ENCODE measurements at regions not wholly inside any gene's neighbourhood (a gene's known extent, or its start where the extent isn't known, plus 50 kb on each side); places are given as distances from the start of the nearest gene placed in this dataset.
A peak's percentile ranks its signal among the peaks of the same experiment; 100 is the strongest.
"Not testable (repeated sequence)": the region's sequence is repeated elsewhere in the genome, so short reads cannot be mapped to it uniquely, and the experiment has no call there.

- peak in 1 of 2 experiments; percentile 64 for DNase-seq
Observed at GRCh38 chr15:31488437-31489204, 162.0 kb downstream of the KLF13 start.

- no peak for DNase-seq
Observed at GRCh38 chr15:31489281-31489680, 162.6 kb downstream of the KLF13 start.

GRCh38 chr15:31489801-31490646 is 163.4 kb downstream of the KLF13 start:
- DNase-seq: peak; percentile 54 to 55

- DNase-seq: no peak
Observed at GRCh38 chr15:31494786-31495185, 168.2 kb downstream of the KLF13 start.

- no peak for DNase-seq
Observed at GRCh38 chr15:31495281-31495680, 168.6 kb downstream of the KLF13 start.

- DNase-seq: no peak
Observed at GRCh38 chr15:31497838-31498237, 171.2 kb downstream of the KLF13 start.

- no peak for DNase-seq
Observed at GRCh38 chr15:31498329-31498728, 171.7 kb downstream of the KLF13 start.

- DNase-seq: no peak
Observed at GRCh38 chr15:31498756-31499155, 172.1 kb downstream of the KLF13 start.

GRCh38 chr15:31499236-31499952 is 172.8 kb downstream of the KLF13 start:
- no peak for DNase-seq

GRCh38 chr15:31499953-31500765 is 173.5 kb downstream of the KLF13 start:
- DNase-seq: no peak

- DNase-seq: no peak
Observed at GRCh38 chr15:31500766-31501449, 174.3 kb downstream of the KLF13 start.

GRCh38 chr15:31501536-31502157 is 175.0 kb downstream of the KLF13 start:
- DNase-seq: no peak

- no peak for DNase-seq
Observed at GRCh38 chr15:31502541-31503229, 176.1 kb downstream of the KLF13 start.

- DNase-seq: no peak
Observed at GRCh38 chr15:31503256-31503655, 176.6 kb downstream of the KLF13 start.

- DNase-seq: no peak
Observed at GRCh38 chr15:31503758-31504461, 177.3 kb downstream of the KLF13 start.

- DNase-seq: no peak
Observed at GRCh38 chr15:31504462-31504839, 177.8 kb downstream of the KLF13 start.

GRCh38 chr15:31507573-31507972 is 180.9 kb downstream of the KLF13 start:
- DNase-seq: not testable (repeated sequence)

GRCh38 chr15:31508656-31509055 is 182.0 kb downstream of the KLF13 start:
- no peak for DNase-seq

GRCh38 chr15:31510057-31510456 is 183.4 kb downstream of the KLF13 start:
- no peak for DNase-seq

- no peak for DNase-seq
Observed at GRCh38 chr15:31511707-31512310, 185.2 kb downstream of the KLF13 start.

Data from cerebellar nuclear complex (tissue), 1 donor.